Mesenchymal stem cell (in vitro differentiated cells and primary cell): ENCODE measurements at regions not wholly inside any gene's neighbourhood (a gene's known extent, or its start where the extent isn't known, plus 50 kb on each side); places are given as distances from the start of the nearest gene placed in this dataset.

ENCODE experiments used
- DNase-seq: peaks from one replicate; pipeline ENCODE4 v3.0.0-alpha.2; 2013
- H2AFZ ChIP-seq: one replicate; pipeline ENCODE4 v1.6.1; 2013; ENCODE audit warnings: low read depth, mild to moderate bottlenecking, control low read depth, inconsistent platforms, low read length, moderate library complexity
- H2AK5ac ChIP-seq: 2 replicates; pipeline ENCODE4 v1.6.1; 2013; ENCODE audit warnings: low read length, moderate library complexity, mild to moderate bottlenecking, inconsistent platforms; ENCODE audit not compliant: severe bottlenecking
- H2BK120ac ChIP-seq: one replicate; pipeline ENCODE4 v1.6.1; 2013; ENCODE audit warnings: low read depth, mild to moderate bottlenecking, inconsistent platforms, low read length, moderate library complexity
- H2BK12ac ChIP-seq, 2 experiments: one replicate each; pipeline ENCODE4 v1.6.1; 2013; ENCODE audit warnings: inconsistent platforms in 2 of 2, low read length in 2 of 2, mild to moderate bottlenecking in 2 of 2, moderate library complexity in 2 of 2, control low read depth in 1 of 2
- H2BK15ac ChIP-seq: one replicate; pipeline ENCODE4 v1.6.1; 2013; ENCODE audit warnings: mild to moderate bottlenecking, low read depth, inconsistent platforms; ENCODE audit not compliant: poor library complexity, severe bottlenecking
- H2BK5ac ChIP-seq: 2 replicates; pipeline ENCODE4 v1.6.1; 2013; ENCODE audit warnings: low read depth, mild to moderate bottlenecking, low read length, control low read depth, inconsistent platforms; ENCODE audit not compliant: poor library complexity, severe bottlenecking
- H3K14ac ChIP-seq, 2 experiments: one replicate each; pipeline ENCODE4 v1.6.1; 2013; ENCODE audit warnings: inconsistent platforms in 2 of 2, low read length in 2 of 2, control low read depth in 1 of 2, mild to moderate bottlenecking in 1 of 2, moderate library complexity in 1 of 2
- H3K18ac ChIP-seq, 2 experiments: one replicate each; pipeline ENCODE4 v1.6.1; 2013; ENCODE audit warnings: inconsistent platforms in 2 of 2, low read length in 2 of 2, control low read depth in 1 of 2, low read depth in 1 of 2, mild to moderate bottlenecking in 1 of 2
- H3K23ac ChIP-seq, 2 experiments: one replicate each; pipeline ENCODE4 v1.6.1; 2013; ENCODE audit warnings: inconsistent platforms in 2 of 2, low read length in 2 of 2, mild to moderate bottlenecking in 2 of 2, moderate library complexity in 2 of 2, control low read depth in 1 of 2
- H3K27ac ChIP-seq: 2 replicates; pipeline ENCODE4 v1.5.1; 2013; ENCODE audit warnings: mild to moderate bottlenecking, moderate library complexity, low read length, control low read depth, inconsistent platforms; ENCODE audit not compliant: poor library complexity, severe bottlenecking
- H3K27me3 ChIP-seq, 2 experiments: 2 replicates each; pipeline versions ENCODE4 v1.6.1 to v1.7.0; 2013; ENCODE audit warnings: low read length in 2 of 2, mild to moderate bottlenecking in 2 of 2, moderate library complexity in 2 of 2, control low read depth in 1 of 2, inconsistent platforms in 1 of 2; ENCODE audit not compliant: control insufficient read depth in 1 of 2, insufficient read depth in 1 of 2
- H3K36me3 ChIP-seq, 2 experiments: 2 replicates each; pipeline versions ENCODE4 v1.6.1 to v1.7.0; 2013; ENCODE audit warnings: low read length in 2 of 2, control low read depth in 1 of 2, inconsistent platforms in 1 of 2, low read depth in 1 of 2, mild to moderate bottlenecking in 1 of 2; ENCODE audit not compliant: insufficient read depth in 2 of 2, control insufficient read depth in 1 of 2
- H3K4ac ChIP-seq, 2 experiments: one replicate each; pipeline ENCODE4 v1.6.1; 2013; ENCODE audit warnings: inconsistent platforms in 2 of 2, low read length in 2 of 2, mild to moderate bottlenecking in 2 of 2, moderate library complexity in 2 of 2, control low read depth in 1 of 2, low read depth in 1 of 2
- H3K4me1 ChIP-seq: 2 replicates; pipeline ENCODE4 v1.6.1; 2013; ENCODE audit warnings: low read depth, low read length, control low read depth; ENCODE audit not compliant: control insufficient read depth, insufficient read depth
- H3K4me2 ChIP-seq: 2 replicates; pipeline ENCODE4 v1.6.1; 2013; ENCODE audit warnings: low read length, mild to moderate bottlenecking, inconsistent platforms; ENCODE audit not compliant: poor library complexity, severe bottlenecking
- H3K4me3 ChIP-seq, 2 experiments: 2 replicates each; pipeline versions ENCODE4 v1.5.1 to v1.7.0; 2013; ENCODE audit warnings: low read length in 2 of 2, mild to moderate bottlenecking in 2 of 2, control low read depth in 1 of 2, low read depth in 1 of 2; ENCODE audit not compliant: insufficient read depth in 1 of 2
- H3K79me1 ChIP-seq: replicated peaks from 2 replicates; pipeline ENCODE4 v1.6.1; 2013; ENCODE audit warnings: mild to moderate bottlenecking, control low read depth, low read length, inconsistent platforms; ENCODE audit not compliant: poor library complexity, severe bottlenecking
- H3K9ac ChIP-seq: 2 replicates; pipeline ENCODE4 v1.7.0; 2013; ENCODE audit warnings: mild to moderate bottlenecking, low read length, moderate library complexity
- H3K9me3 ChIP-seq: 2 replicates; pipeline ENCODE4 v1.7.0; 2013; ENCODE audit warnings: mild to moderate bottlenecking, low read length; ENCODE audit not compliant: control insufficient read depth
- H4K8ac ChIP-seq: one replicate; pipeline ENCODE4 v1.6.1; 2013; ENCODE audit warnings: inconsistent platforms, mild to moderate bottlenecking, low read length, moderate library complexity
- H4K91ac ChIP-seq: one replicate; pipeline ENCODE4 v1.6.1; 2013; ENCODE audit warnings: mild to moderate bottlenecking, low read length, inconsistent platforms
- WGBS: methylation state at CpG from one replicate; pipeline ENCODE4 v1.1.7; 2013; ENCODE audit warnings: mixed read lengths; 5-methylcytosine and 5-hydroxymethylcytosine counted together

GRCh38 chr5:2269656-2270055, 386.9 kb upstream of the IRX4 start:
- Histone ChIP-seq H3K4me1 (no peaks in the 10 kb centered on the region), H4K8ac (no peak overlapping the region), H3K27me3 (no peaks in the 10 kb centered on the region), H3K4me3 (no peak overlapping the region), H3K79me1 (no peaks in the 10 kb centered on the region), H3K4me2 (no peak overlapping the region), H3K18ac (no peak overlapping the region), H4K91ac (no peak overlapping the region), H3K4ac (no peak overlapping the region), H3K27ac (no peak overlapping the region), H3K9me3 (no peaks in the 10 kb centered on the region), H2AFZ (no peak overlapping the region), H2AK5ac (no peak overlapping the region), H3K9ac (no peak overlapping the region), H3K14ac (no peak overlapping the region), H2BK12ac (no peak overlapping the region), H2BK15ac (no peak overlapping the region), H2BK120ac (no peak overlapping the region), H2BK5ac (no peak overlapping the region), H3K23ac (no peak overlapping the region), H3K36me3 (no peaks in the 10 kb centered on the region)
- DNase-seq: no peak
- 72% methylated on average over 5 of the region's 5 CpGs for WGBS

- no peak overlapping the region for H4K8ac ChIP-seq
- H3K23ac ChIP-seq: no peak overlapping the region
- no peak overlapping the region for H3K4ac ChIP-seq
- H3K27ac ChIP-seq: no peak overlapping the region
- no peaks in the 10 kb centered on the region for H3K9me3 ChIP-seq
- no peak overlapping the region for H2BK120ac ChIP-seq
- no peaks in the 10 kb centered on the region for H3K4me1 ChIP-seq
- no peak overlapping the region for H2AK5ac ChIP-seq
- no peaks in the 10 kb centered on the region for H3K79me1 ChIP-seq
- H4K91ac ChIP-seq: no peak overlapping the region
- H2BK5ac ChIP-seq: no peak overlapping the region
- no peak overlapping the region for H3K18ac ChIP-seq
- H3K36me3 ChIP-seq: no peaks in the 10 kb centered on the region
- DNase-seq: no peak
- H2BK15ac ChIP-seq: no peak overlapping the region
- no peak overlapping the region for H3K9ac ChIP-seq
- H3K4me2 ChIP-seq: no peak overlapping the region
- WGBS: 86% methylated on average over 8 of the region's 13 CpGs
- no peak overlapping the region for H2BK12ac ChIP-seq
- H3K27me3 ChIP-seq: no peaks in the 10 kb centered on the region
- H3K14ac ChIP-seq: no peak overlapping the region
- H2AFZ ChIP-seq: no peak overlapping the region
- no peak overlapping the region for H3K4me3 ChIP-seq
Observed at GRCh38 chr5:2267991-2268390, 385.3 kb upstream of the IRX4 start.

- Histone ChIP-seq H2AK5ac (no peak overlapping the region), H3K23ac (no peak overlapping the region), H3K27me3 (no peaks in the 10 kb centered on the region), H4K8ac (no peak overlapping the region), H3K4me3 (no peak overlapping the region), H3K4me1 (no peaks in the 10 kb centered on the region), H2BK5ac (no peak overlapping the region), H3K4me2 (no peak overlapping the region), H3K9me3 (no peaks in the 10 kb centered on the region), H3K27ac (no peak overlapping the region), H3K36me3 (no peaks in the 10 kb centered on the region), H2AFZ (no peak overlapping the region), H2BK12ac (no peak overlapping the region), H3K9ac (no peak overlapping the region), H2BK120ac (no peak overlapping the region), H3K79me1 (no peaks in the 10 kb centered on the region), H3K18ac (no peak overlapping the region), H2BK15ac (no peak overlapping the region), H4K91ac (no peak overlapping the region), H3K14ac (no peak overlapping the region), H3K4ac (no peak overlapping the region)
- WGBS: 87% methylated on average over 8 of the region's 9 CpGs
- no peak for DNase-seq
Observed at GRCh38 chr5:2266641-2267240, 384.0 kb upstream of the IRX4 start.

GRCh38 chr5:2265341-2265740, 382.6 kb upstream of the IRX4 start:
- Histone ChIP-seq H3K4ac (no peak overlapping the region), H3K18ac (no peak overlapping the region), H2BK120ac (no peak overlapping the region), H2AFZ (no peak overlapping the region), H3K4me2 (no peak overlapping the region), H3K4me3 (no peak overlapping the region), H4K8ac (no peak overlapping the region), H3K9me3 (no peaks in the 10 kb centered on the region), H3K9ac (no peak overlapping the region), H3K27me3 (no peaks in the 10 kb centered on the region), H2BK5ac (no peak overlapping the region), H3K4me1 (no peaks in the 10 kb centered on the region), H4K91ac (no peak overlapping the region), H2BK12ac (no peak overlapping the region), H3K36me3 (no peaks in the 10 kb centered on the region), H2BK15ac (no peak overlapping the region), H2AK5ac (no peak overlapping the region), H3K79me1 (no peaks in the 10 kb centered on the region), H3K27ac (no peak overlapping the region), H3K23ac (no peak overlapping the region), H3K14ac (no peak overlapping the region)
- 83% methylated on average over 4 of the region's 11 CpGs for WGBS
- no peak for DNase-seq
